IPS-18a (cell line): ENCODE measurements at regions not wholly inside any gene's neighbourhood (a gene's known extent, or its start where the extent isn't known, plus 50 kb on each side); places are given as distances from the start of the nearest gene placed in this dataset.
"Not testable (repeated sequence)": the region's sequence is repeated elsewhere in the genome, so short reads cannot be mapped to it uniquely, and the experiment has no call there.

ENCODE experiments used
- H3K27ac ChIP-seq: one replicate; pipeline ENCODE4 v1.5.1; 2013; ENCODE audit warnings: low read length
- H3K27me3 ChIP-seq: one replicate; pipeline ENCODE4 v1.6.1; 2013; ENCODE audit warnings: mild to moderate bottlenecking, low read length; ENCODE audit not compliant: control insufficient read depth, insufficient read depth
- H3K36me3 ChIP-seq: one replicate; pipeline ENCODE4 v1.6.1; 2013; ENCODE audit warnings: low read depth, low read length; ENCODE audit not compliant: control insufficient read depth
- H3K4me1 ChIP-seq: one replicate; pipeline ENCODE4 v1.6.1; 2013; ENCODE audit warnings: low read depth, low read length; ENCODE audit not compliant: control insufficient read depth
- H3K4me3 ChIP-seq: one replicate; pipeline ENCODE4 v1.5.1; 2013; ENCODE audit warnings: low read length
- H3K9ac ChIP-seq: one replicate; pipeline ENCODE4 v1.6.1; 2013; ENCODE audit warnings: mild to moderate bottlenecking, low read length, moderate library complexity
- H3K9me3 ChIP-seq: one replicate; pipeline ENCODE4 v1.6.1; 2013; ENCODE audit warnings: low read depth, low read length; ENCODE audit not compliant: control insufficient read depth

GRCh38 chr5:105602406-105602805 is 2039.8 kb upstream of the NUDT12 start:
- H3K9me3 ChIP-seq, H3K36me3 ChIP-seq, H3K4me3 ChIP-seq, H3K9ac ChIP-seq, H3K4me1 ChIP-seq, H3K27ac ChIP-seq, H3K27me3 ChIP-seq: not testable (repeated sequence)

DNA sequence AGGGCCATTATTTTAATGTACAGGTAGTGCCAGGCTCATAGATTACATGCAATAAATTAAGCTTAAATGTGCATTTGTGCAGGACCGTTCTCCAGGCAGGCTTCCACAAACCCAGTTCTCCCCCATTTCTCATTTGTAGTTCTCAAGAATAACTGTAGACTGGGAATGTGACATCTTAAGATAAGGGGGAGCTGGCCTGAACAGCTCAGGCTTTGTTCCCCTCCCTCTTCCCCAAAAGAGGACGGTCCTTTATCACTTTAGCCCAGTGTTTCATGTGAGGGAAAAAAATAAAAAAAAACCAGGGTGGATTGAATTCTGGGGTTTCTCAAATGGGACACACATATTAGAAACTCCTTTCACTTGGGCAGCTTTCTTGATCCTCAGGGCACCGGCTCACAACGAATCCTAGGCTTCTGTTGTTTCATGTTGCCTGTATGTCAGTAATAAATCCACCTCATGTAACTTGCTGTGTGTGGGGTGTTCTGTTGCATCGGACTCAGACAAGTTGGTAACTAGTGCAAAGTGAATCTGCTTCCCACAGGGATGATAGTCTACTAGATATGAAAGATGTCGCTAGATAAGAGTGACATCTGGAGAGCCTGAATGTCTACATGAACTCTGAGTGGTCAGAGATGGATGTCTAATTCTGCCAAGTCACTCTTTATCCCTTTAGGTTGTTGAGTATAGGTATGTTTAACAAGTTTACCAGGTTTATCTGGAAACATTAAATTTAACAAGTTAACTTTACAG is 2030.6 kb upstream of the NUDT12 start:
- Histone ChIP-seq H3K36me3 (no peaks in the 10 kb centered on the region), H3K27me3 (no peaks in the 10 kb centered on the region)

GRCh38 chr5:105587963-105588662 is 2025.5 kb upstream of the NUDT12 start:
- Histone ChIP-seq H3K9ac (no peak overlapping the region), H3K36me3 (no peaks in the 10 kb centered on the region), H3K4me3 (no peak overlapping the region), H3K4me1 (no peaks in the 10 kb centered on the region), H3K27me3 (no peaks in the 10 kb centered on the region), H3K27ac (no peak overlapping the region), H3K9me3 (no peaks in the 10 kb centered on the region)

More for the DNA sequence above, 2030.6 kb upstream of the NUDT12 start:
- Histone ChIP-seq H3K27ac (no peak overlapping the region), H3K4me3 (no peak overlapping the region), H3K4me1 (no peaks in the 10 kb centered on the region), H3K9ac (no peak overlapping the region), H3K9me3 (no peaks in the 10 kb centered on the region)

- Histone ChIP-seq H3K4me3 (no peak overlapping the region), H3K4me1 (no peaks in the 10 kb centered on the region), H3K9ac (no peak overlapping the region), H3K27ac (no peak overlapping the region), H3K27me3 (no peaks in the 10 kb centered on the region), H3K9me3 (no peaks in the 10 kb centered on the region), H3K36me3 (no peaks in the 10 kb centered on the region)
These were observed 2019.5 kb upstream of the NUDT12 start for GRCh38 chr5:105581988-105582690.

GRCh38 chr5:105573575-105573974 is 2011.0 kb upstream of the NUDT12 start:
- no peak overlapping the region for H3K27ac ChIP-seq
- H3K27me3 ChIP-seq: no peaks in the 10 kb centered on the region
- no peaks in the 10 kb centered on the region for H3K9me3 ChIP-seq
- H3K9ac ChIP-seq: no peak overlapping the region
- no peaks in the 10 kb centered on the region for H3K4me1 ChIP-seq
- H3K4me3 ChIP-seq: no peak overlapping the region
- no peaks in the 10 kb centered on the region for H3K36me3 ChIP-seq

DNA sequence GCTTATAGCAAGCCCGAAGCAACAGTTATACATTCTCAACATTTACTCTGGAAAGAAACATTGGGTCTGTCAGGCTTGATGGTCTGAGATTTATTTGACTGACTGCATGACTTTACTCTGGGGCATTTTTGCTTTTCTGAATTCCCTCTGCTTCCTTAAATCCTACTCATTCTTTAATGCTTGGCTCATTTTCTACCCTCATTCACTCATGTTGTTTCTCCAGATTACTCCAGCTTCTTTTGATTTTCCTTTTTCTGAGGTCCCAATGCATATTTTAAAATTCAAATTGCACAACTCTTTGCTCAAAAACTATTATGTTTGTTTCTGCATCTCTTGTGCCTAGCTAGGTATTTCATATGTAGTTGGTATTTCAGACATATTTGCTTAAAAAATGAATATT is 2002.9 kb upstream of the NUDT12 start:
- Histone ChIP-seq H3K9me3 (no peaks in the 10 kb centered on the region), H3K4me3 (no peak overlapping the region), H3K27me3 (no peaks in the 10 kb centered on the region), H3K36me3 (no peaks in the 10 kb centered on the region), H3K4me1 (no peaks in the 10 kb centered on the region), H3K9ac (no peak overlapping the region), H3K27ac (no peak overlapping the region)

- H3K27me3 ChIP-seq: no peaks in the 10 kb centered on the region
- H3K4me3 ChIP-seq: no peak overlapping the region
- no peak overlapping the region for H3K27ac ChIP-seq
- H3K36me3 ChIP-seq: no peaks in the 10 kb centered on the region
- H3K9ac ChIP-seq: no peak overlapping the region
- H3K9me3 ChIP-seq: no peaks in the 10 kb centered on the region
- H3K4me1 ChIP-seq: no peaks in the 10 kb centered on the region
These were observed 2001.3 kb upstream of the NUDT12 start for GRCh38 chr5:105563842-105564241.

DNA sequence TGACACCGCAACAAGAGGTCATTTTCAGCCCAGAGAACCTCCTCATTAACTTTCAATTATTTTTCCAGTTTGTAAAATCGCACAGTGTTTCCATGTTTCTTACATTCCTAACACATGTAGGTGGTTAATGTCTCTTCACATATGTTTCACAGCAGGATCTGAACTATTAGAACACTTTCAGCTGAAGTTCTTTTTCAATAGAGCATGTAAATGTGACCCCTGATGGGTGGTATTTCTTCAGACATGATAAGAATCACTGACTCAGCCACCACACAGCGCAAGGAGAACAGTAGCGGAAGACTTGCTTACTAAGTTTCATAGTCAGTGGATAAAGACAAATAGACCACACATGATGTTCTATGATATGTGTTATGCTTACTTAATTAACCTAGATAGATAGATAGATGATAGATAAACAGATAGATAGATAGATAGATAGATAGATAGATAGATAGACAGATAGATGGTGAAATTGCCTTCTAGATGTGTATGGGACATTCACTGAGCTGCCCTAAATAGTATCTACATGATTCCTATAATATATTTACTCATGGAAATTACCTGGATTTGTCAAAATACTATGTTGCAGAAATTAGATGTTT is 1992.1 kb upstream of the NUDT12 start:
- no peak overlapping the region for H3K9ac ChIP-seq
- H3K27me3 ChIP-seq: no peaks in the 10 kb centered on the region
- H3K4me3 ChIP-seq: no peak overlapping the region
- H3K9me3 ChIP-seq: no peaks in the 10 kb centered on the region
- no peaks in the 10 kb centered on the region for H3K4me1 ChIP-seq
- H3K27ac ChIP-seq: no peak overlapping the region
- H3K36me3 ChIP-seq: no peaks in the 10 kb centered on the region

GRCh38 chr5:105544300-105544699 is 1981.7 kb upstream of the NUDT12 start:
- Histone ChIP-seq H3K27me3 (no peaks in the 10 kb centered on the region), H3K4me3 (no peak overlapping the region), H3K27ac (no peak overlapping the region), H3K36me3 (no peaks in the 10 kb centered on the region), H3K4me1 (peaks cover 7% of the 10 kb centered on the region), H3K9ac (no peak overlapping the region), H3K9me3 (no peaks in the 10 kb centered on the region)

GRCh38 chr5:105536675-105537074 is 1974.1 kb upstream of the NUDT12 start:
- Histone ChIP-seq H3K27me3 (no peaks in the 10 kb centered on the region), H3K4me3 (no peak overlapping the region), H3K9me3 (no peaks in the 10 kb centered on the region), H3K36me3 (no peaks in the 10 kb centered on the region), H3K4me1 (peaks cover 4% of the 10 kb centered on the region), H3K9ac (no peak overlapping the region), H3K27ac (no peak overlapping the region)

- H3K4me1 ChIP-seq: no peaks in the 10 kb centered on the region
- H3K4me3 ChIP-seq: no peak overlapping the region
- H3K9me3 ChIP-seq: peaks cover 10% of the 10 kb centered on the region
- no peak overlapping the region for H3K9ac ChIP-seq
- H3K27ac ChIP-seq: no peak overlapping the region
- H3K36me3 ChIP-seq: no peaks in the 10 kb centered on the region
- H3K27me3 ChIP-seq: no peaks in the 10 kb centered on the region
These were observed 1968.2 kb upstream of the NUDT12 start for GRCh38 chr5:105530716-105531261.
